Esophagus muscularis mucosa (tissue), 3 donors: ENCODE measurements at regions not wholly inside any gene's neighbourhood (a gene's known extent, or its start where the extent isn't known, plus 50 kb on each side); places are given as distances from the start of the nearest gene placed in this dataset.

Source experiments
- POLR2AphosphoS5 ChIP-seq, 2 donors: sonication (generic); formaldehyde crosslinking; IDR thresholded peaks; one replicate each; pipeline ENCODE4 v1.6.1; 2017; ENCODE audit warnings: antibody characterized with exemption in 2 of 2
- TF ChIP-seq, protein P1 (sequence below), 3 experiments: fragments of 200-600 bp in 2 of 3; fragments of 450-650 bp in 1 of 3; sonication (generic) in 2 of 3; IDR thresholded peaks; one replicate each; pipeline ENCODE4 v1.5.1; 2017 to 2019; ENCODE audit warnings: antibody characterized with exemption in 3 of 3, mild to moderate bottlenecking in 2 of 3, moderate library complexity in 1 of 3

DNA sequence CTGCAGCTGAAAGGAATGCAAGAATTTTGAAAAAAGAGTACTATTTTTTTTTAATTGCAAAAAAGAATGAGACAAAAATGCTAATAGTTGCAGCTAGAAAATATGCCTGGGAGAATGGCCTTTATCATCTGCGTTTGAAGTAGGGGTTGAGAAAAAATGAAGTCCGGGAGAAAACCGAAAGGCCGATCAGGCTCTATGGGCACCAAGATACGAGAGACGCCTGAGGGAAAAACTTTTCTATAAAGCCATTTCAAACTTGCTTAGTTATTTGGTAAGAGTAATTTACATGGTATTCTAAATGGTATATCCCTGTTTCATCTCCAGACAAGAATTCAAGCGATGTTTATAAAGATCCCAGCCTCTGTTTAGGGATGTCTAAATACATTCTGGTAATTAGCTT, 99.3 kb upstream of the EFNA5 start:
- TF ChIP-seq POLR2AphosphoS5 (IDR thresholded peaks at IDR 0.05): no peak
- TF ChIP-seq, protein P1, sequence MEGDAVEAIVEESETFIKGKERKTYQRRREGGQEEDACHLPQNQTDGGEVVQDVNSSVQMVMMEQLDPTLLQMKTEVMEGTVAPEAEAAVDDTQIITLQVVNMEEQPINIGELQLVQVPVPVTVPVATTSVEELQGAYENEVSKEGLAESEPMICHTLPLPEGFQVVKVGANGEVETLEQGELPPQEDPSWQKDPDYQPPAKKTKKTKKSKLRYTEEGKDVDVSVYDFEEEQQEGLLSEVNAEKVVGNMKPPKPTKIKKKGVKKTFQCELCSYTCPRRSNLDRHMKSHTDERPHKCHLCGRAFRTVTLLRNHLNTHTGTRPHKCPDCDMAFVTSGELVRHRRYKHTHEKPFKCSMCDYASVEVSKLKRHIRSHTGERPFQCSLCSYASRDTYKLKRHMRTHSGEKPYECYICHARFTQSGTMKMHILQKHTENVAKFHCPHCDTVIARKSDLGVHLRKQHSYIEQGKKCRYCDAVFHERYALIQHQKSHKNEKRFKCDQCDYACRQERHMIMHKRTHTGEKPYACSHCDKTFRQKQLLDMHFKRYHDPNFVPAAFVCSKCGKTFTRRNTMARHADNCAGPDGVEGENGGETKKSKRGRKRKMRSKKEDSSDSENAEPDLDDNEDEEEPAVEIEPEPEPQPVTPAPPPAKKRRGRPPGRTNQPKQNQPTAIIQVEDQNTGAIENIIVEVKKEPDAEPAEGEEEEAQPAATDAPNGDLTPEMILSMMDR (IDR thresholded peaks at IDR 0.05): no peak
